Psoas muscle (tissue), 7 donors: ENCODE measurements at regions not wholly inside any gene's neighbourhood (a gene's known extent, or its start where the extent isn't known, plus 50 kb on each side); places are given as distances from the start of the nearest gene placed in this dataset.

ENCODE experiments used
- ATAC-seq, 4 donors: fragments of 200-7000 bp; cut with Tn5 transposase; one replicate each; pipeline ENCODE4 v1.9.1; 2020; ENCODE audit warnings: moderate library complexity in 3 of 4, mild to moderate bottlenecking in 2 of 4
- DNase-seq, 2 donors: peaks; one replicate each; pipeline ENCODE4 v3.0.0-alpha.2; 2020
- H3K27ac ChIP-seq: fragments of 200-600 bp; one replicate; pipeline ENCODE4 v1.8.0; 2022
- H3K27me3 ChIP-seq, 3 donors: fragments of 200-600 bp in 1 of 3; one replicate each; pipeline versions ENCODE4 v1.6.1 to v1.8.0; 2013 to 2022; ENCODE audit warnings: low read length in 2 of 3, mild to moderate bottlenecking in 2 of 3, moderate library complexity in 1 of 3; ENCODE audit not compliant: insufficient read depth in 3 of 3
- H3K36me3 ChIP-seq, 2 donors: fragments of 200-600 bp in 1 of 2; one replicate each; pipeline versions ENCODE4 v1.6.1 to v1.8.0; 2013 to 2022; ENCODE audit warnings: low read depth in 1 of 2, mild to moderate bottlenecking in 1 of 2, moderate library complexity in 1 of 2; ENCODE audit not compliant: insufficient read depth in 1 of 2
- H3K4me1 ChIP-seq: fragments of 200-600 bp; one replicate; pipeline ENCODE4 v1.8.0; 2022
- H3K4me3 ChIP-seq: fragments of 200-600 bp; one replicate; pipeline ENCODE4 v1.8.0; 2022; ENCODE audit warnings: mild to moderate bottlenecking
- H3K9me3 ChIP-seq: fragments of 200-600 bp; one replicate; pipeline ENCODE4 v1.8.0; 2022
- WGBS, 3 donors: extraction: QIAGEN DNeasy Blood & Tissue Kit; methylation state at CpG; one replicate each; pipeline versions ENCODE4 v1.1.6 to v1.1.7; 2013; 5-methylcytosine and 5-hydroxymethylcytosine counted together
- intact Hi-C, 2 donors: fragments of 100-400 bp; cut with DNase I; formaldehyde crosslinking; loops; one replicate each; pipeline versions ENCODE4 v1.11.0 to v1.14.2; 2022
- TF ChIP-seq, protein P1 (sequence below): fragments of 200-600 bp; IDR thresholded peaks from one replicate; pipeline ENCODE4 v1.8.0; 2022; ENCODE audit warnings: antibody characterized with exemption
- donor health status: healthy with polysubstance abuse.
- donor health status: DM: no; HTN: no; CAD: no; lungs with moderate emphysema.
- donor health status: Bipolar disorder and iron deficiency.
- donor health status: healthy.
- donor health status: DM: yes; HTN: yes; CAD: no.
- donor health status: DM: no; HTN: no; CAD: no.
- donor health status: DM: yes; HTN: yes; CAD: no.

DNA sequence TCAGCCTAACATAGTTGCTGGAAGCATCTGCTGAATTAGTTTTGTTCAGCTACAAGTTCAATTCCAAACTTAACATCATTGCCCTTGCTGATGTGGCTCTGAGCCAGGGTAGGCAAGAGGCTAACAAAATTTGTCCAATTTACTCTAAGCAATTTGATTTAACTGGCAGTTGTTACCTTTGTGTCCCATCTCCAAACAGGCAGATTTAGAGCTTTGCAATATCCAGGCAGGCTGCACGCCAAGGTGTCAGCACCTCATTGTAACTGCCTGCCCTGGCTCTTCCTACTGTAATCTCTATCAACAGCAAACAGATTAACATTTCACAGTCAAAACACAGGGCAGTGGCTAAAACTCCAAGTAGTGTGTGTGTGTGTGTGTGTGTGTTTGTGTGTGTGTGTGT lies 2070.6 kb downstream of the PCDH7 start:
- Histone ChIP-seq H3K4me1 (no peaks in the 10 kb centered on the region), H3K9me3 (no peaks in the 10 kb centered on the region), H3K27me3 (no peaks in the 10 kb centered on the region), H3K4me3 (no peak overlapping the region), H3K36me3 (no peaks in the 10 kb centered on the region), H3K27ac (no peak overlapping the region)
- TF ChIP-seq, protein P1, sequence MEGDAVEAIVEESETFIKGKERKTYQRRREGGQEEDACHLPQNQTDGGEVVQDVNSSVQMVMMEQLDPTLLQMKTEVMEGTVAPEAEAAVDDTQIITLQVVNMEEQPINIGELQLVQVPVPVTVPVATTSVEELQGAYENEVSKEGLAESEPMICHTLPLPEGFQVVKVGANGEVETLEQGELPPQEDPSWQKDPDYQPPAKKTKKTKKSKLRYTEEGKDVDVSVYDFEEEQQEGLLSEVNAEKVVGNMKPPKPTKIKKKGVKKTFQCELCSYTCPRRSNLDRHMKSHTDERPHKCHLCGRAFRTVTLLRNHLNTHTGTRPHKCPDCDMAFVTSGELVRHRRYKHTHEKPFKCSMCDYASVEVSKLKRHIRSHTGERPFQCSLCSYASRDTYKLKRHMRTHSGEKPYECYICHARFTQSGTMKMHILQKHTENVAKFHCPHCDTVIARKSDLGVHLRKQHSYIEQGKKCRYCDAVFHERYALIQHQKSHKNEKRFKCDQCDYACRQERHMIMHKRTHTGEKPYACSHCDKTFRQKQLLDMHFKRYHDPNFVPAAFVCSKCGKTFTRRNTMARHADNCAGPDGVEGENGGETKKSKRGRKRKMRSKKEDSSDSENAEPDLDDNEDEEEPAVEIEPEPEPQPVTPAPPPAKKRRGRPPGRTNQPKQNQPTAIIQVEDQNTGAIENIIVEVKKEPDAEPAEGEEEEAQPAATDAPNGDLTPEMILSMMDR = no peak
- intact Hi-C loops = no loop called here
- ATAC-seq (no peak), DNase-seq (no peak)
- 56 to 81% (median 59%) methylated on average over 1 of the region's 1 CpG for WGBS, 3 donors

DNA sequence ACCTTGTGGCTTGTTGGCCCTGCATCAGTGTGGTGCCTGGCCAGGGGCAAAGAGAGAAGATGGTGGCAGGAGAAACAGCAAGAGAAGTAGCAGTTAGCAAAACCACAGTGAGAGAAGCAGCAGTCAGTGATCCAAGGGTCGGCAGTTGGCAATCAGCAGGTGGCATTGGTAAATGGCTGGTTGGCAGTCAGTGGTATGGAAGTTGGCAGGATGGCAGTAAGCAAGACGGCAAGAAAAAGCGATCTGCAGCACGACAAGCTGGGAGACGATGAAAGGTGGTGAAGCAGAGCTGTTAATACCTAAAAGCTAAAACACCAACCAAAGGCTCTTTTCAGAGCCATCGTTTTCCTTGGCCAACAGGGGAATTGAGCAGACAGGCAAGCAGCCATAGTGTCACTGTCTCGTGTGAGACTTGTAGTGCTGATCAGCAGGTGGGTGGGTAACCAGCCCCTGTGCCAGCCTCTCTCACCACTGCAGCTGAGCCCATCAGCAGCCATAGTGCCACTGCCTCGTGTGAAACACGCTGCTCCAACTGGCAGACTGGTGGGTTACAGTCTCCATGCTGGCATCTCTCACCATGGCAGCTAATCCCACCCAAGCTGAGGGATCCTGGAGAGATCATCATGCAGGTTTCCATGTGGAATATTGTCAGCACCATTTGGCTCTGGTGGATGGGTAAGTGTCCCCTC lies 2078.4 kb downstream of the PCDH7 start:
- no peak for ATAC-seq
- no peak for DNase-seq
- Histone ChIP-seq H3K36me3 (no peaks in the 10 kb centered on the region), H3K27ac (no peak overlapping the region), H3K4me1 (no peaks in the 10 kb centered on the region), H3K27me3 (no peaks in the 10 kb centered on the region), H3K4me3 (no peak overlapping the region), H3K9me3 (no peaks in the 10 kb centered on the region)
- intact Hi-C loops = no loop called here
- 63 to 65% (median 65%) methylated on average over 9 of the region's 9 CpGs for WGBS, 3 donors
- TF ChIP-seq, protein P1 = no peak

DNA sequence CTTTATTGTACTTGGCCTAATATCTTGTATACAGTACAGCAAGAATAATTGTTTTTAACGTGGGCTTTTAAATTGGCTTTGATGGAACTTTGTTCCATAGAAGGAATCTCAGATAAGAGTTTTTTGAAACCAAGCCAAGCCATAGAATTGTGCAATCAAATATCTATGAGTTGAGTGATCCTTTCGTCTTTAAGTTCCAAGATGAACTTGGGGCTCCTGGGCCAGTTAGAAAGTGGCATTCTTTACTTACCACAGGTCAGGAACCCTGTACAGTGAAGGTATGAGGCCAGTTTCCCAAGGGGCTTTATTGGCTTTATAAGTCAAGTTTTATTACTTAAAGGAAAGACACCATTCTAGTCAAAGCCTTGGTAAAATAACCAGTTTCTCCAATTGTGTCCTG lies 2104.2 kb downstream of the PCDH7 start:
- H3K9me3 ChIP-seq = no peaks in the 10 kb centered on the region
- intact Hi-C loops = no loop called here
- ATAC-seq (no peak), DNase-seq (no peak)
- H3K27ac ChIP-seq = no peak overlapping the region
- H3K36me3 ChIP-seq = no peaks in the 10 kb centered on the region
- H3K4me3 ChIP-seq = no peak overlapping the region
- no peaks in the 10 kb centered on the region for H3K4me1 ChIP-seq
- TF ChIP-seq, protein P1 = no peak
- no peaks in the 10 kb centered on the region for H3K27me3 ChIP-seq
- 29 to 56% (median 42%) methylated on average over 2 of the region's 2 CpGs for WGBS, 3 donors

DNA sequence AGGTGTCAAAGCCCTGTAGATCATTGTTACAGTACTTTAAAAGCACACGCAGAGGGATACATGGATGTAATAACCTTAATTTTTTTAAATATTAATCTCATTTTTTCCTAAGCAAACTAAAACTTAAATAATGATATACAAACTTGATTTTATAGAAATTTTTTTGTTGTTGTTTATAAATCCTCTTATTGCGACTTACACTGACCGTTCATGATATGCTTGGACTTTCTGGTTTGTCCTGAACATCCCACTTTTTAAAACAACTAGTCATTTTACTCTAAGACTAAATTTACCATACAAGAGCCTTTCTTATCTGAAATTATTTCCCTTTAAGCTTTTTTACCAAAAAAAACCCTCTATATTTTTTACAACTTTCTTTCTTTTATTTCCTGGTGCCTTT lies 2106.0 kb downstream of the PCDH7 start:
- Histone ChIP-seq H3K36me3 (no peaks in the 10 kb centered on the region), H3K9me3 (no peaks in the 10 kb centered on the region), H3K27ac (no peak overlapping the region), H3K4me3 (no peak overlapping the region), H3K4me1 (no peaks in the 10 kb centered on the region), H3K27me3 (no peaks in the 10 kb centered on the region)
- DNase-seq (no peak), ATAC-seq (no peak)
- WGBS, 3 donors = 87 to 93% (median 89%) methylated on average over 3 of the region's 3 CpGs
- TF ChIP-seq, protein P1 = no peak
- intact Hi-C loops = no loop called here

DNA sequence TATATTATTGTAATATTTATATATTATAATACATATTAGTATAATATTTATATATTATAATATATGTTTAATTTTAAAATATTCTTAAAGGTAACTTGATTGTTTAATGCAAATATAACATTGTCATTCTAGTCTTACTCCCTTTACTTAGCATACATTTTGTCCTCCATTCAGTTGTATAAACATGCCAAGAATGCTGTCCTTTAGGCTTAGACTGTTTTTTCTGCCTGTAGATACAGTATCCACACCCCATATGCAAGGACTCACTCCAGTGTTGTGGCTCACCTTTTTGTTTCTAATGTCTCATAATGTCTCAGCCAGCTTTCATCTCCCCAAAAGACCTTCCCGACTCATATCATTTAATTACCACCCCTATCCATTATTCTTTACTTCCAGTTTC lies 2110.0 kb downstream of the PCDH7 start:
- Histone ChIP-seq H3K36me3 (no peaks in the 10 kb centered on the region), H3K27me3 (no peaks in the 10 kb centered on the region), H3K9me3 (no peaks in the 10 kb centered on the region), H3K27ac (no peak overlapping the region), H3K4me1 (no peaks in the 10 kb centered on the region), H3K4me3 (no peak overlapping the region)
- intact Hi-C loops = no loop called here
- TF ChIP-seq, protein P1 = no peak
- DNase-seq (no peak), ATAC-seq (no peak)
- 75 to 88% (median 78%) methylated on average over 1 of the region's 1 CpG for WGBS, 3 donors
